ENCODE measurements at regions not wholly inside any gene's neighbourhood (a gene's known extent, or its start where the extent isn't known, plus 50 kb on each side); places are given as distances from the start of the nearest gene placed in this dataset.

DNA sequence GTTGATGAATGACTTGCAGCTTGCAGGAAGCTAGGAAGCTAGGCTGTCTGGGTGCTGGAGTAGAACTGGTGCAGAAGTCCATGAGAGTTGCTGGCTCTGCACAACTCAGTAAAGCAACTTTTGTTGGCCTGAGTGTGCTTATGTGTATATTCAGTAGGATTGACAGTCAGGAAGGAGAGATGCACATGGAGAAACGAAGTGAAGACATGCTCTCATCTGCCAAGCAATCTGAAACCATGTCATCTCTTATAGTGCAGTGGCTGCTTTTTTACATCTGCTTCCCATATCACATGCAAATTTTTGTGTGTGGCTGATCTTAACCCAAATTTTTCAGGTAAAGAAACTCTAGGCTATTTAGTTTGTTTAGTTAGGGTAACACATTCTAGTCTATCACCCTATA, 252.4 kb upstream of the HS3ST5 start:
- FAIRE-seq = no peak

More for the DNA sequence above, 252.4 kb upstream of the HS3ST5 start:
- ChIA-PET POLR2A (ENCODE audit: partially characterized antibody) (no interaction called here), CTCF (ENCODE audit: partially characterized antibody) (no interaction called here)
- H3K9ac ChIP-seq (replicated peaks in 1 of 4; ENCODE audit: extremely low read depth in 1 of 4, low read depth in 3 of 4, low read length in 3 of 4) = no peak overlapping the region
- no peak overlapping the region for H4K8ac ChIP-seq (ENCODE audit: extremely low read depth, insufficient read depth, low read length)
- no peak overlapping the region for H2BK12ac ChIP-seq (ENCODE audit: low read depth, low read length)
- H3K23me2 ChIP-seq (ENCODE audit: low read depth, low read length) = no peaks in the 10 kb centered on the region
- WGBS, 2 experiments (ENCODE audit: extremely low coverage in 1 of 2, insufficient coverage in 1 of 2, insufficient read length in 1 of 2, insufficient replicate concordance in 2 of 2, low coverage in 1 of 2, low lambda C conversion rate in 2 of 2, missing lambda C conversion rate in 1 of 2) = 91% methylated on average over 1 of the region's 1 CpG; no CpG with 5 or more reads in 1 of the 2 experiments
- H3K27me3 ChIP-seq (replicated peaks in 1 of 4; ENCODE audit: control insufficient read depth in 3 of 4, extremely low read depth in 1 of 4, insufficient read depth in 3 of 4, low read length in 3 of 4) = no peaks in the 10 kb centered on the region
- no peak overlapping the region for H3K23ac ChIP-seq (ENCODE audit: insufficient read length)
- no peak overlapping the region for H2BK20ac ChIP-seq (ENCODE audit: low read length)
- H3K56ac ChIP-seq (replicated peaks; ENCODE audit: insufficient read length, low read depth, low read length) = no peak overlapping the region
- no peak overlapping the region for H2AFZ ChIP-seq (ENCODE audit: low read length)
- H3K79me1 ChIP-seq (ENCODE audit: low read depth, low read length) = no peaks in the 10 kb centered on the region
- H3K18ac ChIP-seq (ENCODE audit: extremely low read depth, low read length) = no peak overlapping the region
- no peak for DNase-seq (ENCODE audit: low read depth in 1 of 2, low spot score in 2 of 2)
- H3K79me2 ChIP-seq (ENCODE audit: control insufficient read depth in 1 of 2, insufficient read depth in 2 of 2, low read length in 2 of 2) = no peaks in the 10 kb centered on the region
- H3K27ac ChIP-seq (ENCODE audit: low read depth, low read length) = no peak overlapping the region
- no peak overlapping the region for H2BK5ac ChIP-seq (ENCODE audit: low read depth, low read length)
- H3K4me1 ChIP-seq (replicated peaks in 1 of 4; ENCODE audit: control insufficient read depth in 3 of 4, insufficient read depth in 4 of 4, low read length in 3 of 4) = no peaks in the 10 kb centered on the region
- no peaks in the 10 kb centered on the region for H3K36me3 ChIP-seq (ENCODE audit: control insufficient read depth in 2 of 4, insufficient read depth in 4 of 4, low read length in 3 of 4)
- no peak overlapping the region for H3K4me2 ChIP-seq (ENCODE audit: insufficient read depth in 1 of 2, low read depth in 2 of 2, low read length in 2 of 2)
- no peaks in the 10 kb centered on the region for H3K9me3 ChIP-seq (ENCODE audit: insufficient read depth in 2 of 2, low read depth in 1 of 2, low read length in 1 of 2)
- H2AK5ac ChIP-seq (ENCODE audit: low read depth, low read length) = no peak overlapping the region
- H2BK120ac ChIP-seq (replicated peaks; ENCODE audit: low read depth, low read length) = no peak overlapping the region
- no peak overlapping the region for H4K5ac ChIP-seq (ENCODE audit: insufficient read length, low read depth, low read length)
- H3K14ac ChIP-seq (ENCODE audit: insufficient read length) = no peak overlapping the region
- no peak overlapping the region for H4K91ac ChIP-seq (replicated peaks; ENCODE audit: insufficient read length, low read length)
- no peak overlapping the region for H2BK15ac ChIP-seq (ENCODE audit: low read length)
- H3K4ac ChIP-seq (replicated peaks; ENCODE audit: insufficient read length, low read depth, low read length) = no peak overlapping the region
- no peaks in the 10 kb centered on the region for H4K20me1 ChIP-seq (replicated peaks in 1 of 2; ENCODE audit: control insufficient read depth in 1 of 2, insufficient read depth in 2 of 2, low read length in 2 of 2)
- TF ChIP-seq TAF7 (optimal IDR thresholded peaks at IDR 0.05; ENCODE audit: borderline replicate concordance, low read depth, low read length) (no peak), CHD2 (IDR thresholded peaks at IDR 0.05; ENCODE audit: low read length) (no peak), RFX5 (IDR thresholded peaks at IDR 0.05; ENCODE audit: borderline replicate concordance, low read depth, low read length) (no peak), SIRT6 (IDR thresholded peaks at IDR 0.05; ENCODE audit: low read length) (no peak), RAD21 (IDR thresholded peaks at IDR 0.05 in 1 of 2, conservative IDR thresholded peaks at IDR 0.05 in 1 of 2; ENCODE audit: low read depth in 2 of 2, low read length in 2 of 2) (no peak), TEAD4 (IDR thresholded peaks at IDR 0.05; ENCODE audit: low read depth, low read length) (no peak), FOSL1 (IDR thresholded peaks at IDR 0.05; ENCODE audit: insufficient read depth, low read depth, low read length) (no peak), EZH2 (IDR thresholded peaks at IDR 0.05; ENCODE audit: low read depth, low read length, severe bottlenecking) (no peak), SRF (IDR thresholded peaks at IDR 0.05; ENCODE audit: low read depth, low read length) (no peak), POLR2AphosphoS5 (IDR thresholded peaks at IDR 0.05; ENCODE audit: low read depth, low read length) (no peak), SAP30 (IDR thresholded peaks at IDR 0.05; ENCODE audit: insufficient read depth, insufficient replicate concordance, low read length) (no peak), SIX5 (IDR thresholded peaks at IDR 0.05; ENCODE audit: low read depth, low read length) (no peak), POU5F1 (IDR thresholded peaks at IDR 0.05; ENCODE audit: low read depth, low read length) (no peak)
- no peak overlapping the region for H3K4me3 ChIP-seq (ENCODE audit: extremely low read depth in 1 of 4, insufficient read depth in 2 of 4, low read depth in 3 of 4, low read length in 4 of 4)
